HepG2 (cell line): ENCODE measurements at regions not wholly inside any gene's neighbourhood (a gene's known extent, or its start where the extent isn't known, plus 50 kb on each side); places are given as distances from the start of the nearest gene placed in this dataset.

ENCODE experiments used
- ATAC-seq: fragments of 200-7000 bp; cut with Tn5 transposase; 3 replicates; pipeline ENCODE4 v1.9.1; 2020; ENCODE audit warnings: mild to moderate bottlenecking, moderate library complexity
- BruUV-seq: library from RNA; stranded (reverse); fragments of 400-500 nt; replicated peaks from 2 replicates; lab custom pipeline; 2021; lab: Mats Ljungman, UMichigan
- CTCF ChIA-PET: fragments of 300-600 bp; formaldehyde crosslinking; extraction: SDS; loops from one replicate; lab custom pipeline; 2021; ENCODE audit warnings: low total read pairs, inconsistent platforms, low intra/inter-chr PET ratio; lab: Yijun Ruan, JAX
- POLR2A ChIA-PET: fragments of 350-600 bp; sonication (Branson Sonifier 250); formaldehyde crosslinking; loops from one replicate; lab custom pipeline; 2020; ENCODE audit warnings: antibody characterized with exemption, inconsistent platforms; lab: Yijun Ruan, JAX
- DNase-seq: peaks from one replicate; pipeline ENCODE4 v3.0.0-alpha.2; 2015; ENCODE audit warnings: low spot score
- FAIRE-seq: peaks from 3 replicates; lab custom pipeline; 2011; peaks lifted over from hg19 to GRCh38; lab: Jason Lieb, UNC
- H2AFZ ChIP-seq: one replicate; pipeline ENCODE4 v1.6.1; 2011; ENCODE audit warnings: low read length, inconsistent platforms
- H3K27ac ChIP-seq: fragments of 300-600 bp; 3 replicates; pipeline ENCODE4 v1.8.0; 2011; ENCODE audit warnings: mixed run types, mild to moderate bottlenecking, mixed read lengths, low read length, inconsistent platforms; ENCODE audit not compliant: insufficient read depth; ENCODE audit errors: extremely low read length
- H3K27me3 ChIP-seq, 2 experiments: fragments of 200-600 bp in 1 of 2; 2 replicates in 1 of 2; 3 replicates in 1 of 2; pipeline versions ENCODE4 v1.6.0 to v1.8.0; 2011; ENCODE audit warnings: low read length in 2 of 2, mild to moderate bottlenecking in 2 of 2, moderate library complexity in 2 of 2, inconsistent platforms in 1 of 2; ENCODE audit not compliant: insufficient read depth in 2 of 2, control insufficient read depth in 1 of 2
- H3K36me3 ChIP-seq, 2 experiments: fragments of 200-600 bp in 1 of 2; replicated peaks in 1 of 2; 2 replicates in 1 of 2; 3 replicates in 1 of 2; pipeline versions ENCODE4 v1.5.1 to v1.8.0; 2011; ENCODE audit warnings: low read length in 2 of 2, inconsistent platforms in 1 of 2; ENCODE audit not compliant: insufficient read depth in 2 of 2, control insufficient read depth in 1 of 2
- H3K4me1 ChIP-seq: 2 replicates; pipeline ENCODE4 v1.5.1; 2012; ENCODE audit warnings: low read length, inconsistent platforms; ENCODE audit not compliant: insufficient read depth
- H3K4me2 ChIP-seq: 2 replicates; pipeline ENCODE4 v1.6.0; 2011; ENCODE audit warnings: low read depth, low read length, inconsistent platforms
- H3K4me3 ChIP-seq, 3 experiments: fragments of 200-600 bp in 1 of 3; sonication (generic), shearing (Covaris generic) in 1 of 3; replicated peaks in 1 of 3; 2 replicates each; pipeline ENCODE4 v1.5.1; 2011 to 2016; ENCODE audit warnings: low read length in 3 of 3, inconsistent platforms in 2 of 3, low read depth in 2 of 3, mild to moderate bottlenecking in 2 of 3, control low read depth in 1 of 3, mixed read lengths in 1 of 3; ENCODE audit not compliant: insufficient read depth in 1 of 3
- H3K79me2 ChIP-seq: one replicate; pipeline ENCODE4 v1.6.1; 2011; ENCODE audit warnings: low read length, inconsistent platforms; ENCODE audit not compliant: insufficient read depth
- H3K9ac ChIP-seq: 2 replicates; pipeline ENCODE4 v1.6.0; 2011; ENCODE audit warnings: mild to moderate bottlenecking, low read depth, low read length, inconsistent platforms; ENCODE audit not compliant: insufficient read depth
- H3K9me3 ChIP-seq: 2 replicates; pipeline ENCODE4 v1.5.1; 2012; ENCODE audit warnings: mild to moderate bottlenecking, low read length
- H4K20me1 ChIP-seq: 2 replicates; pipeline ENCODE4 v1.6.0; 2011; ENCODE audit warnings: inconsistent platforms, mild to moderate bottlenecking, low read length, moderate library complexity; ENCODE audit not compliant: insufficient read depth
- HOXA5 ChIP-seq: sonication (generic); formaldehyde crosslinking; IDR thresholded peaks from 2 replicates; pipeline ENCODE4 v1.4.0; 2020; ENCODE audit warnings: missing genetic modification reagents
- PREB ChIP-seq: sonication (generic); formaldehyde crosslinking; IDR thresholded peaks from 2 replicates; pipeline ENCODE4 v1.4.0; 2020; ENCODE audit warnings: missing genetic modification reagents
- RBFOX2 ChIP-seq: fragments of 200-400 bp; formaldehyde crosslinking; IDR thresholded peaks from 2 replicates; pipeline ENCODE4 v1.6.1; 2017; ENCODE audit warnings: low read depth, mild to moderate bottlenecking, low read length
- SMC3 ChIP-seq: IDR thresholded peaks from 2 replicates; pipeline ENCODE4 v1.6.1; 2011; ENCODE audit warnings: low read length, improper control_type of control experiment
- ZNF253 ChIP-seq: sonication (generic); formaldehyde crosslinking; IDR thresholded peaks from 2 replicates; pipeline ENCODE4 v1.8.0; 2022; ENCODE audit warnings: mild to moderate bottlenecking, missing genetic modification reagents, borderline replicate concordance
- ZNF335 ChIP-seq: sonication (generic); formaldehyde crosslinking; IDR thresholded peaks from 2 replicates; pipeline ENCODE4 v1.4.0; 2020; ENCODE audit warnings: missing genetic modification reagents
- ZNF460 ChIP-seq: sonication (generic); formaldehyde crosslinking; IDR thresholded peaks from 2 replicates; pipeline ENCODE4 v1.5.1; 2020; ENCODE audit warnings: missing genetic modification reagents, mild to moderate bottlenecking, borderline replicate concordance
- ZNF510 ChIP-seq: sonication (generic); formaldehyde crosslinking; IDR thresholded peaks from 2 replicates; pipeline ENCODE4 v1.4.0; 2020; ENCODE audit warnings: low read depth, mild to moderate bottlenecking, missing genetic modification reagents
- ZNF552 ChIP-seq: sonication (generic); formaldehyde crosslinking; IDR thresholded peaks from 2 replicates; pipeline ENCODE4 v1.9.0; 2022; ENCODE audit warnings: missing genetic modification reagents, mild to moderate bottlenecking, borderline replicate concordance
- WGBS: methylation state at CpG from one replicate; pipeline ENCODE4 v1.1.6; 2017; ENCODE audit warnings: low lambda C conversion rate; 5-methylcytosine and 5-hydroxymethylcytosine counted together
- in situ Hi-C: cut with HindIII; loops from 2 replicates; pipeline ENCODE4 v1.10.0; 2017; ENCODE audit warnings: low pct_unique_long_range_greater_than_20kb; ENCODE audit not compliant: extremely low pct_ligation_motif_present
- intact Hi-C: fragments of 100-400 bp; cut with micrococcal nuclease; formaldehyde crosslinking; loops from one replicate; pipeline ENCODE4 v1.10.0; 2022; ENCODE audit not compliant: unreplicated experiment

GRCh38 chr12:111157486-111157885, 211.4 kb downstream of the PHETA1 start:
- Histone ChIP-seq H3K36me3 (no peaks in the 10 kb centered on the region), H3K4me2 (no peak overlapping the region), H3K27ac (no peak overlapping the region), H3K79me2 (no peaks in the 10 kb centered on the region), H4K20me1 (0 out of 2 replicates have a peak, but pooled peaks cover 2% of the 10 kb centered on the region), H2AFZ (no peak overlapping the region), H3K4me3 (no peak overlapping the region), H3K4me1 (no peaks in the 10 kb centered on the region), H3K27me3 (peaks cover 0 to 23% of the 10 kb centered on the region in 2 experiments; a peak in 3 of 5 replicates), H3K9me3 (no peaks in the 10 kb centered on the region), H3K9ac (no peak overlapping the region)
- TF ChIP-seq ZNF335 (CRISPR knock-in tag) (no peak), SMC3 (no peak), HOXA5 (CRISPR knock-in tag) (no peak), RBFOX2 (no peak), ZNF510 (CRISPR knock-in tag) (no peak), PREB (CRISPR knock-in tag) (no peak), ZNF552 (CRISPR knock-in tag) (no peak), ZNF253 (CRISPR knock-in tag) (no peak), ZNF460 (no peak)
- DNase-seq, result no peak
- CTCF ChIA-PET, result no interaction called here
- no peak for ATAC-seq
- POLR2A ChIA-PET, result no interaction called here
- 2% methylated on average over 2 of the region's 2 CpGs for WGBS
- no peak for FAIRE-seq
- intact Hi-C loops (no loop called here), in situ Hi-C loops (no loop called here)
- no TSS peak for BruUV-seq

GRCh38 chr12:111156304-111156703, 212.6 kb downstream of the PHETA1 start:
- ChIA-PET CTCF (no interaction called here), POLR2A (no interaction called here)
- Histone ChIP-seq H3K36me3 (no peaks in the 10 kb centered on the region), H3K4me3 (no peak overlapping the region), H3K4me1 (no peaks in the 10 kb centered on the region), H3K79me2 (no peaks in the 10 kb centered on the region), H3K4me2 (no peak overlapping the region), H3K9ac (no peak overlapping the region), H3K27me3 (peaks cover 3 to 25% of the 10 kb centered on the region in 2 experiments; a peak in 3 of 5 replicates), H2AFZ (no peak overlapping the region), H3K27ac (no peak overlapping the region), H4K20me1 (0 out of 2 replicates have a peak, but pooled peaks cover 2% of the 10 kb centered on the region), H3K9me3 (no peaks in the 10 kb centered on the region)
- no peak for FAIRE-seq
- in situ Hi-C loops, result no loop called here
- intact Hi-C loops, result no loop called here
- no peak for DNase-seq
- no peak for ATAC-seq
- BruUV-seq, result no TSS peak
- 9% methylated on average over 3 of the region's 3 CpGs for WGBS
